SU-DHL-6 (cell line): ENCODE measurements at regions not wholly inside any gene's neighbourhood (a gene's known extent, or its start where the extent isn't known, plus 50 kb on each side); places are given as distances from the start of the nearest gene placed in this dataset.
A peak's percentile ranks its signal among the peaks of the same experiment; 100 is the strongest.

Source experiments
- H2AFZ ChIP-seq: fragments of 200-600 bp; sonication (generic); 2 replicates; pipeline ENCODE4 v1.6.1; 2014; ENCODE audit warnings: low read depth, mild to moderate bottlenecking, moderate library complexity, mixed read lengths, antibody characterized with exemption, low read length; ENCODE audit not compliant: severe bottlenecking
- H3F3A ChIP-seq: fragments of 200-600 bp; shearing (Covaris generic); 2 replicates; pipeline ENCODE4 v1.6.0; 2016; ENCODE audit warnings: antibody characterized with exemption, mild to moderate bottlenecking; ENCODE audit not compliant: insufficient read depth
- H3K27ac ChIP-seq: fragments of 200-600 bp; sonication (generic); 2 replicates; pipeline ENCODE4 v1.5.1; 2016; ENCODE audit warnings: low read depth, mild to moderate bottlenecking, low read length, moderate library complexity, mixed read lengths
- H3K27me3 ChIP-seq: fragments of 200-600 bp; sonication (generic), shearing (Covaris generic); 2 replicates; pipeline ENCODE4 v1.6.0; 2014; ENCODE audit warnings: mild to moderate bottlenecking, low read length
- H3K36me3 ChIP-seq: fragments of 200-600 bp; sonication (generic); 2 replicates; pipeline ENCODE4 v1.6.1; 2014; ENCODE audit warnings: mild to moderate bottlenecking, low read length, mixed read lengths
- H3K4me2 ChIP-seq: fragments of 300-600, 200-600 bp; shearing (Covaris generic), sonication (generic); 2 replicates; pipeline ENCODE4 v1.6.0; 2014; ENCODE audit warnings: low read length, low read depth, mild to moderate bottlenecking; ENCODE audit not compliant: poor library complexity, severe bottlenecking
- H3K4me3 ChIP-seq: fragments of 200-600 bp; sonication (generic); 2 replicates; pipeline ENCODE4 v1.5.1; 2014; ENCODE audit warnings: antibody characterized with exemption, low read length, mild to moderate bottlenecking, mixed read lengths; ENCODE audit not compliant: insufficient read depth, poor library complexity, severe bottlenecking
- H3K79me2 ChIP-seq: fragments of 200-600 bp; sonication (generic); 2 replicates; pipeline ENCODE4 v1.6.1; 2014; ENCODE audit warnings: mild to moderate bottlenecking, low read length, moderate library complexity; ENCODE audit not compliant: insufficient read depth
- H3K9ac ChIP-seq: fragments of 200-600 bp; sonication (generic); 2 replicates; pipeline ENCODE4 v1.7.0; 2014; ENCODE audit warnings: mild to moderate bottlenecking, low read length
- H3K9me2 ChIP-seq: fragments of 200-600 bp; sonication (generic); replicated peaks from 2 replicates; pipeline ENCODE4 v1.6.1; 2014; ENCODE audit warnings: low read length; ENCODE audit not compliant: insufficient read depth
- H3K9me3 ChIP-seq: fragments of 200-600 bp; sonication (generic); 2 replicates; pipeline ENCODE4 v1.6.1; 2014; ENCODE audit warnings: low read length, mixed read lengths; ENCODE audit not compliant: insufficient read depth
- H4K20me1 ChIP-seq: fragments of 200-600 bp; sonication (generic); 2 replicates; pipeline ENCODE4 v1.6.1; 2014; ENCODE audit warnings: low read depth, mild to moderate bottlenecking, antibody characterized with exemption, low read length, moderate library complexity, mixed read lengths
- EZH2phosphoT487 ChIP-seq: fragments of 200-600 bp; sonication (generic), shearing (Covaris generic); conservative IDR thresholded peaks from 2 replicates; pipeline ENCODE4 v1.6.1; 2018; ENCODE audit warnings: mild to moderate bottlenecking, antibody characterized with exemption, low read length, moderate library complexity, mixed read lengths
- TF ChIP-seq, protein P1 (sequence below): fragments of 200-600 bp; sonication (generic); IDR thresholded peaks from one replicate; pipeline ENCODE4 v1.5.1; 2017; ENCODE audit warnings: antibody characterized with exemption, mild to moderate bottlenecking, low read length, moderate library complexity; ENCODE audit not compliant: insufficient read depth, poor library complexity, severe bottlenecking

GRCh38 chr6:67680297-67680932 is 954.7 kb upstream of the ADGRB3 start:
- no peak overlapping the region for H2AFZ ChIP-seq
- H3K79me2 ChIP-seq: no peaks in the 10 kb centered on the region
- no peak overlapping the region for H3K27ac ChIP-seq
- no peak overlapping the region for H3K9ac ChIP-seq
- TF ChIP-seq EZH2phosphoT487: no peak
- TF ChIP-seq, protein P1, sequence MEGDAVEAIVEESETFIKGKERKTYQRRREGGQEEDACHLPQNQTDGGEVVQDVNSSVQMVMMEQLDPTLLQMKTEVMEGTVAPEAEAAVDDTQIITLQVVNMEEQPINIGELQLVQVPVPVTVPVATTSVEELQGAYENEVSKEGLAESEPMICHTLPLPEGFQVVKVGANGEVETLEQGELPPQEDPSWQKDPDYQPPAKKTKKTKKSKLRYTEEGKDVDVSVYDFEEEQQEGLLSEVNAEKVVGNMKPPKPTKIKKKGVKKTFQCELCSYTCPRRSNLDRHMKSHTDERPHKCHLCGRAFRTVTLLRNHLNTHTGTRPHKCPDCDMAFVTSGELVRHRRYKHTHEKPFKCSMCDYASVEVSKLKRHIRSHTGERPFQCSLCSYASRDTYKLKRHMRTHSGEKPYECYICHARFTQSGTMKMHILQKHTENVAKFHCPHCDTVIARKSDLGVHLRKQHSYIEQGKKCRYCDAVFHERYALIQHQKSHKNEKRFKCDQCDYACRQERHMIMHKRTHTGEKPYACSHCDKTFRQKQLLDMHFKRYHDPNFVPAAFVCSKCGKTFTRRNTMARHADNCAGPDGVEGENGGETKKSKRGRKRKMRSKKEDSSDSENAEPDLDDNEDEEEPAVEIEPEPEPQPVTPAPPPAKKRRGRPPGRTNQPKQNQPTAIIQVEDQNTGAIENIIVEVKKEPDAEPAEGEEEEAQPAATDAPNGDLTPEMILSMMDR: no peak
- no peak overlapping the region for H3K4me3 ChIP-seq
- no peaks in the 10 kb centered on the region for H3K27me3 ChIP-seq
- H3F3A ChIP-seq: no peaks in the 10 kb centered on the region
- H3K9me3 ChIP-seq: 0 out of 2 replicates have a peak, but pooled peaks cover 3% of the 10 kb centered on the region
- H3K36me3 ChIP-seq: no peaks in the 10 kb centered on the region
- H4K20me1 ChIP-seq: no peaks in the 10 kb centered on the region
- no peaks in the 10 kb centered on the region for H3K9me2 ChIP-seq
- H3K4me2 ChIP-seq: no peak overlapping the region

DNA sequence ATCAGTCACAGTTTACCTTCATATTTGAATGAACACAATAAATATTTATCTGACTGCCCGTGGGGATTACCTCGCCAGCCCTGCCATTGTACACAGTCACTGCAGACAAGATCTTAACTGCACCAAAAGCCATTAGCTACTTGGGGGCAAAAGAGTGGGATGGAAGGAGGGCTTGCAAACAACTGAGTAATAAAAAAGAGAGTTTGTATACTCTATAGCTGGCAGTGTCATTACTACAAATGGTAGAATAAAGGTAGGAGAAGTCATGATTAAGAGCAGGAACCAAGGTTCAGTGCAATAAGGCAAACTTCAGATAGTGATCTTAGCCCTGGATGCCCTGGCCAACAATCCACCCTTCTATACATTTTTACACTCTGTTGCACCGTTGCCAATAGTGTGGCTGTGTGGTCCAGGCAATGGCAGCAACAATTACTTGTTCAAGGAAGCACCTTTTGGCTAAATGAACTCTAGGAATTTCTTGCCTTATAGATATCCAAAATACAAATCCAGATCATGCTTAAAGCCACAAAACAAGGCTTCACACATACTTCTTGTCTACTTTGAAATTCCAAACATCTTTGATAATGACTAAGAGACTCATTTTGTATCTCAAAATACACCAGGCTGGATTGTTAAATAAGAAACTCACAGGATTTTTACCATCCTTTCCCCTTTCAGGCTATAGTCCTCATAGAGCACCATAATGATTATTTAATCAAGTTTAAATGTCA is 955.4 kb upstream of the ADGRB3 start:
- no peaks in the 10 kb centered on the region for H3K9me2 ChIP-seq
- 0 out of 2 replicates have a peak, but pooled peaks cover 6% of the 10 kb centered on the region for H3K9me3 ChIP-seq
- H3K79me2 ChIP-seq: no peaks in the 10 kb centered on the region
- H3K4me3 ChIP-seq: no peak overlapping the region
- TF ChIP-seq, protein P1: no peak
- no peak for TF ChIP-seq EZH2phosphoT487
- no peaks in the 10 kb centered on the region for H3K27me3 ChIP-seq
- no peak overlapping the region for H3K9ac ChIP-seq
- H2AFZ ChIP-seq: no peak overlapping the region
- no peaks in the 10 kb centered on the region for H3F3A ChIP-seq
- H4K20me1 ChIP-seq: no peaks in the 10 kb centered on the region
- no peaks in the 10 kb centered on the region for H3K36me3 ChIP-seq
- H3K27ac ChIP-seq: no peak overlapping the region
- no peak overlapping the region for H3K4me2 ChIP-seq

DNA sequence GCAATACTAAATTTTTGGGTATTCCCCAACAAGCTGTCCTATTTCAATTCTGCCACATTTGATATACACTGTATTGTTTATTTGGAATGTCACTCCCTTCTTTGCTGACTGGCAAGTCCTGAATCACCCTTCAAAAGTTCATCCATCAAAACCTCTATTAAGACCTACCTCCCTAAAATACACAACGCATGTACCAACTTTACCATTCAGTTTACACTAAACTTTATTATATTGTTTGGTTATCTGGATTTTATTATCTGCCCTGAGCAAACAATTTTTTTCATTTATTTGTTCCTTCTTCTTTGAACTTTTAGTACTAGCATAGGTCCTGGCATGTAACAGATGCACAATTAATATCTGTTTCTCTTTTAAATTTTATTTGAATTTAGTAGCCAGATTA is 958.2 kb upstream of the ADGRB3 start:
- Histone ChIP-seq H3K36me3 (0 out of 2 replicates have a peak, but pooled peaks cover 4% of the 10 kb centered on the region), H3K9ac (no peak overlapping the region), H3K4me3 (no peak overlapping the region), H3K4me2 (no peak overlapping the region), H3K9me3 (0 out of 2 replicates have a peak, but pooled peaks cover 6% of the 10 kb centered on the region), H3K27me3 (no peaks in the 10 kb centered on the region), H3K79me2 (no peaks in the 10 kb centered on the region), H2AFZ (peak overlapping the region; percentile 23), H4K20me1 (no peaks in the 10 kb centered on the region), H3K9me2 (no peaks in the 10 kb centered on the region), H3K27ac (no peak overlapping the region), H3F3A (no peaks in the 10 kb centered on the region)
- TF ChIP-seq EZH2phosphoT487: no peak
- TF ChIP-seq, protein P1: no peak
